SK-N-SH (cell line): ENCODE measurements at regions not wholly inside any gene's neighbourhood (a gene's known extent, or its start where the extent isn't known, plus 50 kb on each side); places are given as distances from the start of the nearest gene placed in this dataset.
"Not testable (repeated sequence)": the region's sequence is repeated elsewhere in the genome, so short reads cannot be mapped to it uniquely, and the experiment has no call there.

Experiments used
- CTCF ChIA-PET: fragments of 300-600, 350-600 bp; formaldehyde crosslinking; extraction: SDS; loops from one replicate; lab custom pipeline; 2021; lab: Yijun Ruan, JAX
- POLR2A ChIA-PET: fragments of 350-600 bp; sonication (Branson Sonifier 250); formaldehyde crosslinking; extraction: SDS; loops from one replicate; lab custom pipeline; 2020; ENCODE audit warnings: antibody characterized with exemption, inconsistent platforms; lab: Yijun Ruan, JAX
- DNase-seq: peaks from one replicate; pipeline ENCODE4 v3.0.0; 2012
- H2AFZ ChIP-seq: fragments of 200-600 bp; sonication (generic); 2 replicates; pipeline ENCODE4 v1.8.1; 2016; ENCODE audit warnings: antibody characterized with exemption, mild to moderate bottlenecking, low read depth
- H3F3A ChIP-seq: fragments of 200-600 bp; sonication (generic); replicated peaks from 2 replicates; pipeline ENCODE3; 2016; ENCODE audit warnings: antibody characterized with exemption, mild to moderate bottlenecking; ENCODE audit not compliant: insufficient read depth
- H3K27ac ChIP-seq, 2 experiments: fragments of 200-500 bp in 1 of 2; fragments of 200-600 bp in 1 of 2; sonication (Bioruptor generic) in 1 of 2; sonication (generic), shearing (Covaris generic) in 1 of 2; 2 replicates each; pipeline versions ENCODE4 v1.5.1 to v1.6.1; 2014 to 2016; ENCODE audit warnings: low read depth in 2 of 2, inconsistent platforms in 1 of 2, low read length in 1 of 2, mild to moderate bottlenecking in 1 of 2, mixed read lengths in 1 of 2
- H3K27me3 ChIP-seq: fragments of 200-600 bp; sonication (generic), shearing (Covaris generic); 2 replicates; pipeline ENCODE4 v1.6.1; 2016; ENCODE audit warnings: mixed run types; ENCODE audit not compliant: insufficient read depth
- H3K36me3 ChIP-seq, 2 experiments: fragments of 200-500 bp in 1 of 2; fragments of 200-600 bp in 1 of 2; sonication (Bioruptor generic) in 1 of 2; sonication (generic) in 1 of 2; replicated peaks in 1 of 2; 2 replicates each; pipeline versions ENCODE3 to v1.5.1; 2014 to 2016; ENCODE audit warnings: low read length in 1 of 2, mild to moderate bottlenecking in 1 of 2; ENCODE audit not compliant: insufficient read depth in 2 of 2, control insufficient read depth in 1 of 2
- H3K4me1 ChIP-seq, 2 experiments: fragments of 200-500 bp in 1 of 2; fragments of 200-600 bp in 1 of 2; sonication (Bioruptor generic) in 1 of 2; sonication (generic), shearing (Covaris generic) in 1 of 2; 2 replicates each; pipeline versions ENCODE4 v1.5.1 to v1.6.1; 2014 to 2016; ENCODE audit warnings: low read depth in 1 of 2, low read length in 1 of 2, mixed run types in 1 of 2; ENCODE audit not compliant: insufficient read depth in 2 of 2, control insufficient read depth in 1 of 2
- H3K4me2 ChIP-seq: fragments of 200-600 bp; sonication (generic), shearing (Covaris generic); 2 replicates; pipeline ENCODE4 v1.6.1; 2017; ENCODE audit warnings: mixed run types
- H3K4me3 ChIP-seq, 2 experiments: fragments of 200-500 bp in 1 of 2; fragments of 200-600 bp in 1 of 2; sonication (Bioruptor generic) in 1 of 2; sonication (generic), shearing (Covaris generic) in 1 of 2; 2 replicates each; pipeline versions ENCODE4 v1.5.1 to v1.8.1; 2014 to 2016; ENCODE audit warnings: low read depth in 2 of 2, inconsistent platforms in 1 of 2, low read length in 1 of 2, mild to moderate bottlenecking in 1 of 2, mixed read lengths in 1 of 2, moderate library complexity in 1 of 2
- H3K79me2 ChIP-seq: fragments of 200-600 bp; sonication (generic); 2 replicates; pipeline ENCODE4 v1.8.1; 2017; ENCODE audit warnings: mild to moderate bottlenecking; ENCODE audit not compliant: insufficient read depth
- H3K9ac ChIP-seq: fragments of 200-600 bp; sonication (generic); 2 replicates; pipeline ENCODE4 v1.6.1; 2017; ENCODE audit warnings: mixed run types
- H3K9me2 ChIP-seq: fragments of 200-600 bp; sonication (generic); 2 replicates; pipeline ENCODE4 v1.6.1; 2017; ENCODE audit warnings: mixed run types
- H3K9me3 ChIP-seq: fragments of 200-600 bp; sonication (generic); 2 replicates; pipeline ENCODE4 v1.6.1; 2017; ENCODE audit warnings: mixed run types, mild to moderate bottlenecking, moderate library complexity
- H4K20me1 ChIP-seq: fragments of 200-600 bp; sonication (generic); 2 replicates; pipeline ENCODE4 v1.6.1; 2017; ENCODE audit warnings: mild to moderate bottlenecking, mixed run types; ENCODE audit not compliant: insufficient read depth
- ELF1 ChIP-seq: IDR thresholded peaks from 2 replicates; pipeline ENCODE4 v1.4.0; 2012
- EP300 ChIP-seq, 2 experiments: IDR thresholded peaks; 2 replicates each; pipeline versions ENCODE4 v1.4.0 to v1.6.1; 2012; ENCODE audit warnings: borderline replicate concordance in 1 of 2, low read depth in 1 of 2, low read length in 1 of 2
- FOSL2 ChIP-seq: IDR thresholded peaks from 2 replicates; pipeline ENCODE4 v1.4.0; 2012; ENCODE audit warnings: low read depth, mild to moderate bottlenecking, moderate library complexity, borderline replicate concordance
- FOXJ3 ChIP-seq: sonication (generic); formaldehyde crosslinking; IDR thresholded peaks from 2 replicates; pipeline ENCODE4 v1.5.1; 2020; ENCODE audit warnings: mild to moderate bottlenecking, missing genetic modification reagents
- FOXM1 ChIP-seq: IDR thresholded peaks from 2 replicates; pipeline ENCODE4 v1.4.0; 2012; ENCODE audit warnings: low read depth, mild to moderate bottlenecking
- GABPA ChIP-seq: IDR thresholded peaks from 2 replicates; pipeline ENCODE4 v1.4.0; 2012; ENCODE audit warnings: low read depth, mild to moderate bottlenecking
- JUND ChIP-seq: IDR thresholded peaks from 2 replicates; pipeline ENCODE4 v1.4.0; 2012
- MEF2A ChIP-seq: IDR thresholded peaks from 2 replicates; pipeline ENCODE4 v1.4.0; 2012; ENCODE audit warnings: low read depth, borderline replicate concordance
- MXI1 ChIP-seq: IDR thresholded peaks from 2 replicates; pipeline ENCODE4 v1.6.1; 2012; ENCODE audit warnings: mild to moderate bottlenecking, low read depth, low read length, improper control_type of control experiment
- POLR2AphosphoS5 ChIP-seq: IDR thresholded peaks from 2 replicates; pipeline ENCODE4 v1.6.1; 2012; ENCODE audit warnings: low read depth, low read length
- RXRA ChIP-seq: IDR thresholded peaks from 2 replicates; pipeline ENCODE4 v1.4.0; 2012; ENCODE audit warnings: low read depth, mild to moderate bottlenecking, borderline replicate concordance
- TEAD4 ChIP-seq: IDR thresholded peaks from 2 replicates; pipeline ENCODE4 v1.4.0; 2012; ENCODE audit warnings: mild to moderate bottlenecking, borderline replicate concordance; ENCODE audit not compliant: insufficient read depth
- WGBS: methylation state at CpG from one replicate; pipeline ENCODE4 v1.1.6; 2017; ENCODE audit warnings: low lambda C conversion rate; 5-methylcytosine and 5-hydroxymethylcytosine counted together
- TF ChIP-seq, protein P1 (sequence below): fragments of 150-350 bp; IDR thresholded peaks from 2 replicates; pipeline ENCODE4 v1.6.1; 2017; ENCODE audit warnings: antibody characterized with exemption, low read length, low read depth, borderline replicate concordance
- TF ChIP-seq, protein P2 (sequence below): IDR thresholded peaks from 2 replicates; pipeline ENCODE4 v1.4.0; 2012; ENCODE audit warnings: low read depth, borderline replicate concordance
- TF ChIP-seq, protein P3 (sequence below): IDR thresholded peaks from 2 replicates; pipeline ENCODE4 v1.4.0; 2012; ENCODE audit warnings: low read depth, borderline replicate concordance
- TF ChIP-seq, protein P4 (sequence below): IDR thresholded peaks from 2 replicates; pipeline ENCODE4 v1.4.0; 2012; ENCODE audit warnings: low read depth

DNA sequence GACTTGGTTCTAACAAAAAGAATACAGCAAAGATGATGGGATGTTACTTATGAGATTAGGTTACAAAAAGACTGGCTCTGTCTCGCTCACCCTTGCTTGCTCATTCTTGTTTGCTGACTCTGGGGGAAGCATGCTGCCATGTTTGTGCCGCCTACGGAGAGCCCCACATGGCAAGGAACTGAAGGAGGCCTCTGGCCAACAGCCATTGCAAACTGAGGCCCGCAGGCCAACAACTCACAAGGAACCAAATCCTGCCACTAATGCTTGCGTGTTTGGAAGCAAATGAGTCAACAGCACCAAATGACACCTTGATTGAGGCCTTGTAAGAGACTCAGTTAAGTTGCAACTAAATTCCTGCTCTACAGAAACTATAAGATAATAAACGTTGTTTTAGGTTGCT is 82.1 kb upstream of the FOXN2 start (continued):
- TF ChIP-seq FOXJ3 (CRISPR knock-in tag): no peak
- TF ChIP-seq RXRA: no peak
- TF ChIP-seq MEF2A: no peak
- TF ChIP-seq, protein P1, sequence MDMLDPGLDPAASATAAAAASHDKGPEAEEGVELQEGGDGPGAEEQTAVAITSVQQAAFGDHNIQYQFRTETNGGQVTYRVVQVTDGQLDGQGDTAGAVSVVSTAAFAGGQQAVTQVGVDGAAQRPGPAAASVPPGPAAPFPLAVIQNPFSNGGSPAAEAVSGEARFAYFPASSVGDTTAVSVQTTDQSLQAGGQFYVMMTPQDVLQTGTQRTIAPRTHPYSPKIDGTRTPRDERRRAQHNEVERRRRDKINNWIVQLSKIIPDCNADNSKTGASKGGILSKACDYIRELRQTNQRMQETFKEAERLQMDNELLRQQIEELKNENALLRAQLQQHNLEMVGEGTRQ: no peak
- TF ChIP-seq FOSL2: no peak
- TF ChIP-seq, protein P2, sequence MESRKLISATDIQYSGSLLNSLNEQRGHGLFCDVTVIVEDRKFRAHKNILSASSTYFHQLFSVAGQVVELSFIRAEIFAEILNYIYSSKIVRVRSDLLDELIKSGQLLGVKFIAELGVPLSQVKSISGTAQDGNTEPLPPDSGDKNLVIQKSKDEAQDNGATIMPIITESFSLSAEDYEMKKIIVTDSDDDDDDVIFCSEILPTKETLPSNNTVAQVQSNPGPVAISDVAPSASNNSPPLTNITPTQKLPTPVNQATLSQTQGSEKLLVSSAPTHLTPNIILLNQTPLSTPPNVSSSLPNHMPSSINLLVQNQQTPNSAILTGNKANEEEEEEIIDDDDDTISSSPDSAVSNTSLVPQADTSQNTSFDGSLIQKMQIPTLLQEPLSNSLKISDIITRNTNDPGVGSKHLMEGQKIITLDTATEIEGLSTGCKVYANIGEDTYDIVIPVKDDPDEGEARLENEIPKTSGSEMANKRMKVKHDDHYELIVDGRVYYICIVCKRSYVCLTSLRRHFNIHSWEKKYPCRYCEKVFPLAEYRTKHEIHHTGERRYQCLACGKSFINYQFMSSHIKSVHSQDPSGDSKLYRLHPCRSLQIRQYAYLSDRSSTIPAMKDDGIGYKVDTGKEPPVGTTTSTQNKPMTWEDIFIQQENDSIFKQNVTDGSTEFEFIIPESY: no peak
- TF ChIP-seq EP300 (IDR thresholded peaks at IDR 0.05; ENCODE audit: borderline replicate concordance in 1 of 2, low read depth in 1 of 2, low read length in 1 of 2): no peak
- no peak for TF ChIP-seq POLR2AphosphoS5
- TF ChIP-seq MXI1: no peak
- TF ChIP-seq JUND: no peak
- TF ChIP-seq, all 33 proteins: peak for 0

DNA sequence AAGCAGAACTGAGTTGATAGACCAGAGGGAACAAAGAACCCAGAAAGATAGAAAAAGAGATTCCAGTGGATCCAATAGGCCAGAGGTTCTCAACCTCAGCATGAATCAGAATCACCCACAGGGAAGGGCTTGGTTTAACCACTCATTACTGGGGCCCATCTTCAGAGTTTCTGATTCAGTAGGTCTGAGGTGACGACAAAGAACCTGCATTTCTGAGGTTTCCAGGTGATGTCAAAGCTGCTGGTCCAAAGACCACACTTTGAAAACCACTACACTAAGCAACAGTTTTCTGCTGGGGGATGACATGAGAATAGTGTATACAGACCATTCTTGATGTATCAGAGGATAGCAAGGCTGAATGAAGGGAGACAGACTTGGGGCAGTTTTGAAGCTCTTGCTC is 81.5 kb upstream of the FOXN2 start:
- WGBS: 100% methylated on average over 1 of the region's 1 CpG
- Histone ChIP-seq H3K27ac (no peak overlapping the region), H3K27me3 (no peaks in the 10 kb centered on the region), H3K9me2 (no peaks in the 10 kb centered on the region), H3K4me1 (no peaks in the 10 kb centered on the region), H3K9ac (no peak overlapping the region), H3F3A (no peaks in the 10 kb centered on the region), H3K79me2 (no peaks in the 10 kb centered on the region), H3K4me2 (no peak overlapping the region), H3K9me3 (no peaks in the 10 kb centered on the region), H4K20me1 (no peaks in the 10 kb centered on the region), H3K36me3 (no peaks in the 10 kb centered on the region), H2AFZ (no peak overlapping the region), H3K4me3 (no peak overlapping the region)
- TF ChIP-seq TEAD4 (no peak), ELF1 (no peak), FOXJ3 (CRISPR knock-in tag) (no peak), FOSL2 (no peak), FOXM1 (no peak), GABPA (no peak)
- TF ChIP-seq, protein P3, sequence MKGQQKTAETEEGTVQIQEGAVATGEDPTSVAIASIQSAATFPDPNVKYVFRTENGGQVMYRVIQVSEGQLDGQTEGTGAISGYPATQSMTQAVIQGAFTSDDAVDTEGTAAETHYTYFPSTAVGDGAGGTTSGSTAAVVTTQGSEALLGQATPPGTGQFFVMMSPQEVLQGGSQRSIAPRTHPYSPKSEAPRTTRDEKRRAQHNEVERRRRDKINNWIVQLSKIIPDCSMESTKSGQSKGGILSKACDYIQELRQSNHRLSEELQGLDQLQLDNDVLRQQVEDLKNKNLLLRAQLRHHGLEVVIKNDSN: no peak
- TF ChIP-seq, protein P4, sequence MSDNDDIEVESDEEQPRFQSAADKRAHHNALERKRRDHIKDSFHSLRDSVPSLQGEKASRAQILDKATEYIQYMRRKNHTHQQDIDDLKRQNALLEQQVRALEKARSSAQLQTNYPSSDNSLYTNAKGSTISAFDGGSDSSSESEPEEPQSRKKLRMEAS: no peak
- ChIA-PET CTCF (interaction anchor here (0.8 kb wide), 1 partner anchor 13 kb away, joined by 3 read pairs; no protein-coding TSS in a partner anchor), POLR2A (no interaction called here)
- no peak for DNase-seq

DNA sequence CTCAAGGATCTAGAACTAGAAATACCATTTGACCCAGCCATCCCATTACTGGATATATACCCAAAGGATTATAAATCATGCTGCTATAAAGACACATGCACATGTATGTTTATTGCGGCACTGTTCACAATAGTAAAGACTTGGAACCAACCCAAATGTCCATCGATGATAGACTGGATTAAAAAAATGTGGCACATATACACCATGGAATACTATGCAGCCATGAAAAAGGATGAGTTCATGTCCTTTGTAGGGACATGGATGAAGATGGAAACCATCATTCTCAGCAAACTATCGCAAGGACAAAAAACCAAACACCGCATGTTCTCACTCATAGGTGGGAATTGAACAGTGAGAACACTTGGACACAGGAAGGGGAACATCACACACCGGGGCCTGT is 80.7 kb upstream of the FOXN2 start:
- WGBS: 72% methylated on average over 5 of the region's 5 CpGs
- H3K9me2 ChIP-seq: not testable (repeated sequence)

More for the DNA sequence above, 80.7 kb upstream of the FOXN2 start:
- H4K20me1 ChIP-seq, H3K36me3 ChIP-seq, H2AFZ ChIP-seq, H3K4me3 ChIP-seq, DNase-seq, POLR2A ChIA-PET, H3K27me3 ChIP-seq, H3F3A ChIP-seq, H3K4me1 ChIP-seq, H3K79me2 ChIP-seq, H3K4me2 ChIP-seq, H3K27ac ChIP-seq, H3K9ac ChIP-seq, CTCF ChIA-PET, H3K9me3 ChIP-seq: not testable (repeated sequence)
